Trophoblast cell (in vitro differentiated cells and primary cell): ENCODE measurements at regions not wholly inside any gene's neighbourhood (a gene's known extent, or its start where the extent isn't known, plus 50 kb on each side); places are given as distances from the start of the nearest gene placed in this dataset.
A peak's percentile ranks its signal among the peaks of the same experiment; 100 is the strongest.

Source experiments
- DNase-seq, 2 donors: peaks; one replicate each; pipeline ENCODE4 v3.0.0-alpha.2; 2016
- H2AFZ ChIP-seq: 2 replicates; pipeline ENCODE4 v1.6.1; 2013; ENCODE audit warnings: low read length, moderate library complexity, mild to moderate bottlenecking; ENCODE audit not compliant: insufficient read depth, poor library complexity
- H2AK5ac ChIP-seq: 2 replicates; pipeline ENCODE4 v1.6.1; 2013; ENCODE audit warnings: mild to moderate bottlenecking, low read length
- H2BK120ac ChIP-seq: 2 replicates; pipeline ENCODE4 v1.6.1; 2013; ENCODE audit warnings: low read length, mild to moderate bottlenecking, moderate library complexity; ENCODE audit not compliant: insufficient read depth, poor library complexity
- H2BK12ac ChIP-seq: 2 replicates; pipeline ENCODE4 v1.6.1; 2013; ENCODE audit warnings: mild to moderate bottlenecking, low read length, moderate library complexity
- H2BK5ac ChIP-seq: 2 replicates; pipeline ENCODE4 v1.6.1; 2013; ENCODE audit warnings: low read length, low read depth, moderate library complexity, mild to moderate bottlenecking; ENCODE audit not compliant: poor library complexity
- H3K14ac ChIP-seq: 2 replicates; pipeline ENCODE4 v1.6.1; 2013; ENCODE audit warnings: mild to moderate bottlenecking, low read length
- H3K18ac ChIP-seq: 2 replicates; pipeline ENCODE4 v1.6.1; 2013; ENCODE audit warnings: mild to moderate bottlenecking, low read length
- H3K23ac ChIP-seq: 2 replicates; pipeline ENCODE4 v1.6.1; 2013; ENCODE audit warnings: low read length
- H3K27ac ChIP-seq: 2 replicates; pipeline ENCODE4 v1.5.1; 2013; ENCODE audit warnings: low read depth, mild to moderate bottlenecking, inconsistent platforms, low read length, moderate library complexity
- H3K27me3 ChIP-seq: 2 replicates; pipeline ENCODE4 v1.6.1; 2013; ENCODE audit warnings: inconsistent platforms, mild to moderate bottlenecking, low read length, moderate library complexity; ENCODE audit not compliant: insufficient read depth
- H3K36me3 ChIP-seq, 2 experiments: 1 replicate in 1 of 2; 2 replicates in 1 of 2; pipeline ENCODE4 v1.6.1; 2013; ENCODE audit warnings: low read length in 2 of 2, mild to moderate bottlenecking in 2 of 2, moderate library complexity in 1 of 2; ENCODE audit not compliant: insufficient read depth in 2 of 2, control insufficient read depth in 1 of 2
- H3K4ac ChIP-seq: 2 replicates; pipeline ENCODE4 v1.6.1; 2013; ENCODE audit warnings: low read depth, mild to moderate bottlenecking, low read length, moderate library complexity
- H3K4me1 ChIP-seq, 2 experiments: 1 replicate in 1 of 2; 2 replicates in 1 of 2; pipeline ENCODE4 v1.6.1; 2013; ENCODE audit warnings: low read length in 2 of 2, mild to moderate bottlenecking in 2 of 2, moderate library complexity in 1 of 2; ENCODE audit not compliant: insufficient read depth in 2 of 2, control insufficient read depth in 1 of 2
- H3K4me2 ChIP-seq: 2 replicates; pipeline ENCODE4 v1.6.1; 2013; ENCODE audit warnings: inconsistent platforms, mild to moderate bottlenecking, low read length, moderate library complexity
- H3K4me3 ChIP-seq: 2 replicates; pipeline ENCODE4 v1.5.1; 2013; ENCODE audit warnings: mild to moderate bottlenecking, low read depth, low read length, inconsistent platforms
- H3K79me1 ChIP-seq: one replicate; pipeline ENCODE4 v1.6.1; 2013; ENCODE audit warnings: low read length
- H3K79me2 ChIP-seq: 2 replicates; pipeline ENCODE4 v1.6.1; 2013; ENCODE audit warnings: low read length, mild to moderate bottlenecking; ENCODE audit not compliant: control insufficient read depth, insufficient read depth, poor library complexity
- H3K9ac ChIP-seq: 2 replicates; pipeline ENCODE4 v1.6.1; 2013; ENCODE audit warnings: mild to moderate bottlenecking, low read length
- H3K9me3 ChIP-seq: 2 replicates; pipeline ENCODE4 v1.6.1; 2013; ENCODE audit warnings: low read depth, mild to moderate bottlenecking, control low read depth, inconsistent platforms, low read length; ENCODE audit not compliant: insufficient read depth
- H4K12ac ChIP-seq: 2 replicates; pipeline ENCODE4 v1.6.1; 2013; ENCODE audit warnings: low read depth, mild to moderate bottlenecking, low read length, moderate library complexity
- H4K8ac ChIP-seq: 2 replicates; pipeline ENCODE4 v1.6.1; 2013; ENCODE audit warnings: low read depth, mild to moderate bottlenecking, low read length, moderate library complexity
- H4K91ac ChIP-seq: one replicate; pipeline ENCODE4 v1.6.1; 2013; ENCODE audit warnings: low read depth, mild to moderate bottlenecking, low read length, moderate library complexity
- WGBS: extraction: QIAGEN DNeasy Blood & Tissue Kit; methylation state at CpG from one replicate; pipeline ENCODE4 v1.1.7; 2013; ENCODE audit warnings: missing lambda C conversion rate; ENCODE audit not compliant: insufficient read length, insufficient coverage; ENCODE audit errors: extremely low coverage; 5-methylcytosine and 5-hydroxymethylcytosine counted together

DNA sequence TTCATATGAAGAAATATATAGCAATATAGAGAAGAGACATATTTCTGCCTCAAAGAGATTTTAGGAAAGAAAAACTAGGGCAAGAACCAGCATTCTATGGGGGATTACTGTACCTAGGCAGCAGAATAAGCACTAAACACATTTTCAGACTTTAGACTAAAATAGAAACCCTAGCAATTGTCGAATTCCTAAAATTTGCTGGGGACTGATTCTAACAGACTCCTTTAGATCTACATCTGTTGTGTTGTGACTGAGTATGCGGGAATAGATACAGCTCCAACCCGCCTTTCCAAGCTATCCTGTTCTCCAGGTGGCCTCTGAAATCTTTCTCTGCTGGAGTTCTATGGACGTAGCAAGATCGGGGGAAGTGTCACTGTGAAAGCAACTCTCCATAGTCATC is 482.2 kb downstream of the NTRK2 start:
- Histone ChIP-seq H3K4me3 (no peak overlapping the region), H3K4me2 (no peak overlapping the region), H2AK5ac (no peak overlapping the region), H2AFZ (no peak overlapping the region), H4K8ac (no peak overlapping the region), H2BK5ac (no peak overlapping the region), H3K9ac (no peak overlapping the region), H3K79me2 (no peaks in the 10 kb centered on the region), H2BK120ac (no peak overlapping the region), H3K4me1 (no peaks in the 10 kb centered on the region), H2BK12ac (no peak overlapping the region), H3K36me3 (no peaks in the 10 kb centered on the region), H3K18ac (no peak overlapping the region), H3K9me3 (peaks cover 2% of the 10 kb centered on the region), H4K91ac (no peak overlapping the region), H3K27ac (no peak overlapping the region), H3K27me3 (no peaks in the 10 kb centered on the region), H3K23ac (no peak overlapping the region), H4K12ac (no peak overlapping the region), H3K14ac (no peak overlapping the region), H3K4ac (no peak overlapping the region), H3K79me1 (no peaks in the 10 kb centered on the region)
- no CpG with 5 or more reads among the region's 5 CpGs for WGBS
- DNase-seq: no peak

DNA sequence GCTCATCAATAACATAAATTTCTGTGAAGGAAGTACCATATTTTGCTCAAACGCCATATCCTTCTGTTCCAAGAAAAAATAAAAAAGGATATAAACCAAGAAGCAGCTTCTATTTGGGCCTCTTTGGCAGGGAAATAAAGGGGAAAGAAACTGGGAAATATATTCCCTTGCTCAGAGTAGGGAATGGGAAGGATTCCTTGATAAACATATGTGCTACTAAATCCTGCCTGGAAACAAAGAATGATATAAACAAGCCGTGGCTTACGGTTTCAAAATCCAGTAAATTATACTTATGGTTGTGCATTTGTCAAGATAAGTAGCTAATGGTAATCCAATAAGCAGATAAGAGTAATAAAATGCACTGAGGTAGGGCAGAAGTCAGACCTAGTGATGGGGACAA is 481.6 kb downstream of the NTRK2 start:
- Histone ChIP-seq H3K4me1 (no peaks in the 10 kb centered on the region), H2AK5ac (no peak overlapping the region), H3K79me2 (no peaks in the 10 kb centered on the region), H3K9ac (no peak overlapping the region), H3K4me2 (no peak overlapping the region), H2BK12ac (no peak overlapping the region), H4K91ac (no peak overlapping the region), H3K14ac (no peak overlapping the region), H3K36me3 (no peaks in the 10 kb centered on the region), H3K27me3 (no peaks in the 10 kb centered on the region), H2AFZ (no peak overlapping the region), H3K18ac (no peak overlapping the region), H4K12ac (no peak overlapping the region), H3K27ac (no peak overlapping the region), H3K79me1 (no peaks in the 10 kb centered on the region), H3K4ac (no peak overlapping the region), H2BK120ac (no peak overlapping the region), H4K8ac (no peak overlapping the region), H3K4me3 (no peak overlapping the region), H2BK5ac (no peak overlapping the region), H3K9me3 (no peaks in the 10 kb centered on the region), H3K23ac (no peak overlapping the region)
- WGBS: no CpG with 5 or more reads among the region's 3 CpGs
- no peak for DNase-seq

DNA sequence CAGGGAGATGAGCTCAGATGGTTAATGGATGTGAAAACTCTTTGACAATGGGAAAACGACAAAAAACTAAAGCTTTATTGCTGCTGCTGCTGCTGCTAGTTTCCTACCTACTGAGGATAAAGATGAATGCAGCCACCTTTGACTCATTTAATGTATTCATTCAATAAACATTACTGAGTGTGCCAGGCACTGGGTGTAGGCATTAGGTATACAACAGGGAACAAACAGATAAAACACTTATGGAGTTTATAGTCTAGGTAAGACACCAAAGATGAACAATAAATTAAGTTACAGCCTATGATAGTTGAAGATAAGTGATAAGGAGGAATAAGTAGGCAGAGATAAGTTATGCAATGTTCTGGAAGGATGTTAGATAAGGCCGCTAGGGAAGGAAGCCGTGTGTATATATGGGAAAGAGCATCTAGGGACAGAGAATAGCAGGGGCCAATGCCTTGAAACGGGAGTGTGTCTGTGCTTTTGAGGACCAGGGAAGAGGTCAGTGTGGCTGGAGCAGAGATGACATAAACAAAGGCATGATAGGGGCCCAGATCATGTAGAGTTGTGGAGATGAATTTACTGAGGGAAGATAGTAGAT is 477.6 kb downstream of the NTRK2 start:
- H3K79me1 ChIP-seq: no peaks in the 10 kb centered on the region
- no peak overlapping the region for H3K4me3 ChIP-seq
- H3K27me3 ChIP-seq: no peaks in the 10 kb centered on the region
- WGBS: 100% methylated on average over 1 of the region's 4 CpGs
- H4K8ac ChIP-seq: no peak overlapping the region
- no peak overlapping the region for H4K91ac ChIP-seq
- no peak overlapping the region for H3K4me2 ChIP-seq
- no peak overlapping the region for H4K12ac ChIP-seq
- H3K4ac ChIP-seq: no peak overlapping the region
- no peak overlapping the region for H3K14ac ChIP-seq
- H3K36me3 ChIP-seq: no peaks in the 10 kb centered on the region
- H3K9ac ChIP-seq: no peak overlapping the region
- no peaks in the 10 kb centered on the region for H3K9me3 ChIP-seq
- no peak overlapping the region for H2AFZ ChIP-seq
- H3K4me1 ChIP-seq: no peaks in the 10 kb centered on the region
- H3K18ac ChIP-seq: no peak overlapping the region
- no peaks in the 10 kb centered on the region for H3K79me2 ChIP-seq
- H2BK5ac ChIP-seq: no peak overlapping the region
- H3K27ac ChIP-seq: no peak overlapping the region
- no peak for DNase-seq
- H2AK5ac ChIP-seq: no peak overlapping the region
- H2BK12ac ChIP-seq: no peak overlapping the region
- H3K23ac ChIP-seq: no peak overlapping the region
- H2BK120ac ChIP-seq: no peak overlapping the region

DNA sequence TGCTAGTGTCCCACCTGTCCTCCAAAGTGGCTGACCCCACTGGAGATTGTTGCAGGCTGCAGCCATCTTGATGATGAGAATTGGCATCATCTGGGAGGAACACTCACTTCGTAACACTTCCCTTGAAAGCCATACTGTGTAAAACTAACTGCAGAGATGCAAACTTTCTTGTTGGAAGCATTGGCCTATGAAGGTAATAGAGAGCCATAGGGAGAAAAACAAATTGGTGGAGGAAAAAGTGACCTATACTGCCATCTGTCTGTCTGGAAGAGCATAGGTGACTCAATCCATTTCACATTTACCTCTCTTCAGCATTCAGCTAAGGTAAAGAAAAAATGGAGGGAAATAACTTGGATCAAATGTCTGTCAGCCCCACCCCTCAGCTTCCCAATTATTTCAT is 473.4 kb downstream of the NTRK2 start:
- Histone ChIP-seq H3K18ac (no peak overlapping the region), H3K14ac (no peak overlapping the region), H2AFZ (no peak overlapping the region), H2BK5ac (no peak overlapping the region), H3K9ac (no peak overlapping the region), H4K91ac (no peak overlapping the region), H3K27me3 (no peaks in the 10 kb centered on the region), H2BK12ac (no peak overlapping the region), H3K23ac (no peak overlapping the region), H3K36me3 (no peaks in the 10 kb centered on the region), H2BK120ac (no peak overlapping the region), H3K79me1 (no peaks in the 10 kb centered on the region), H3K4me2 (no peak overlapping the region), H4K8ac (no peak overlapping the region), H3K79me2 (no peaks in the 10 kb centered on the region), H2AK5ac (no peak overlapping the region), H3K27ac (no peak overlapping the region), H3K4ac (no peak overlapping the region), H3K4me1 (no peaks in the 10 kb centered on the region), H3K9me3 (no peaks in the 10 kb centered on the region), H3K4me3 (no peak overlapping the region), H4K12ac (no peak overlapping the region)
- DNase-seq: peak; percentile 2 to 68
- WGBS: no CpG with 5 or more reads among the region's 1 CpG
